ENCODE measurements at regions not wholly inside any gene's neighbourhood (a gene's known extent, or its start where the extent isn't known, plus 50 kb on each side); places are given as distances from the start of the nearest gene placed in this dataset.

DNA sequence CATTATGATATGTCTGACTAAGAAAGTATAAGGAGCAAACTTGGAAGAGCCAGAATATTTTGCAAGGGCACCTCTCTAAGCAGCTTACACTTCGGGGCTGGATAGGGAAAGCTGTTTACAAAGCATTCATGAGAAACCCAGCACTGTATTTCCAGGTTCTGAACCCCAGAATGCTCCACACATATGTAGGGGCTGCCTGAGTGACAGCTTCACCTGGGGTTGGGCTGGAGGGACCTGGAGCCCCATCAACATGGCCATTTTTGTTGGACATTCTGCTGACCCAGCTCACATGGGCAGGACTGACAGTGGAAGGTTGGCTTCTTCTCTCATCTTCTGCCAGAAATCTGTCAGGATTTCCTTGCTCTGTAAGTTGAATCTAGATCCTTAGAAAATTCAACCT lies 197.1 kb upstream of the SSTR4 start:
- DNase-seq (ENCODE audit: low read depth): no peak
- in situ Hi-C loops (cut with HindIII; ENCODE audit: low sequenced_read_pairs): no loop called here
- no peak overlapping the region for H3K4me3 ChIP-seq (ENCODE audit: low read depth, low read length)
- TF ChIP-seq, protein P1, sequence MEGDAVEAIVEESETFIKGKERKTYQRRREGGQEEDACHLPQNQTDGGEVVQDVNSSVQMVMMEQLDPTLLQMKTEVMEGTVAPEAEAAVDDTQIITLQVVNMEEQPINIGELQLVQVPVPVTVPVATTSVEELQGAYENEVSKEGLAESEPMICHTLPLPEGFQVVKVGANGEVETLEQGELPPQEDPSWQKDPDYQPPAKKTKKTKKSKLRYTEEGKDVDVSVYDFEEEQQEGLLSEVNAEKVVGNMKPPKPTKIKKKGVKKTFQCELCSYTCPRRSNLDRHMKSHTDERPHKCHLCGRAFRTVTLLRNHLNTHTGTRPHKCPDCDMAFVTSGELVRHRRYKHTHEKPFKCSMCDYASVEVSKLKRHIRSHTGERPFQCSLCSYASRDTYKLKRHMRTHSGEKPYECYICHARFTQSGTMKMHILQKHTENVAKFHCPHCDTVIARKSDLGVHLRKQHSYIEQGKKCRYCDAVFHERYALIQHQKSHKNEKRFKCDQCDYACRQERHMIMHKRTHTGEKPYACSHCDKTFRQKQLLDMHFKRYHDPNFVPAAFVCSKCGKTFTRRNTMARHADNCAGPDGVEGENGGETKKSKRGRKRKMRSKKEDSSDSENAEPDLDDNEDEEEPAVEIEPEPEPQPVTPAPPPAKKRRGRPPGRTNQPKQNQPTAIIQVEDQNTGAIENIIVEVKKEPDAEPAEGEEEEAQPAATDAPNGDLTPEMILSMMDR (IDR thresholded peaks at IDR 0.05; ENCODE audit: low read depth, low read length, missing control alignments): no peak

DNA sequence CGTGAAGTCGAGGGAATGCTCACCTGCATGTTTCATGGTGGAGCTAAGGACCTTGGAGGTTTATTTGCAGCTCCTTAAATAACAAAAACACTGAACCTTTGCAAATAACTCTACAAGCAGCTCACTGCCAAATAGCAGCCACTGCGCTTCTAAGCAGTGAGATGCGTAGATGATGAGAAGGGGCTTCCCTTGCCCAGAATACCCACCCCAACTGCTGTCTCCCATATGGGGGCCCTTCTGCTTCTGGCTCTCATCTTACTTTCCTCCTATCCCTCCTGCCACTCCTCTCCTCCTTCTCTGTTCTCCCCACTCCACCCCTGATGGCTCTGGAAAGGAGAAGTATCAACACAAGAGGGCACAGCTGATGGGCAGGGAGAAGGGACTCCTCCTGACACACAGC lies 193.3 kb upstream of the SSTR4 start:
- TF ChIP-seq, protein P1 (IDR thresholded peaks at IDR 0.05; ENCODE audit: low read depth, low read length, missing control alignments): no peak
- H3K4me3 ChIP-seq (ENCODE audit: low read depth, low read length): no peak overlapping the region
- in situ Hi-C loops (cut with HindIII; ENCODE audit: low sequenced_read_pairs): no loop called here
- no peak for DNase-seq (ENCODE audit: low read depth)

DNA sequence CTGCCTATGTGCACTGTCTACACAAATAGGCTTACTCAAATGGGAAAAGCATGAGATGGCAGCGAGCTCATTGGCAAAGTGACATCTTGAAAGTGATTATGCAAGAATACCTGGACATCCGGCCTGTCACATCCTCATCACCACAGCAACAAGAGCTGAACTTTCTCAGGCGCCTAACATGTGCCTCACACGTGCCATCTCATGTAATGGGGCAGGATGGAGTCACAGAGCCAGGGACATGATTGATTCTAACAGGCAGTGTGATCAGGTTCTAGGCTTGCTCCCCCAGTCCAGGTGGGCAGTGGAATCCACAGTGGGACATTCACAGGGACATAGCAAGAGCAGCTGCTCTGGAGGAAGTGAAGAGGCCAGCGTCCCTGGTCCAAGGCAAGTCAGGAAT lies 192.3 kb upstream of the SSTR4 start:
- no peak for DNase-seq (ENCODE audit: low read depth)
- no peak overlapping the region for H3K4me3 ChIP-seq (ENCODE audit: low read depth, low read length)
- in situ Hi-C loops (cut with HindIII; ENCODE audit: low sequenced_read_pairs): no loop called here
- TF ChIP-seq, protein P1 (IDR thresholded peaks at IDR 0.05; ENCODE audit: low read depth, low read length, missing control alignments): no peak

DNA sequence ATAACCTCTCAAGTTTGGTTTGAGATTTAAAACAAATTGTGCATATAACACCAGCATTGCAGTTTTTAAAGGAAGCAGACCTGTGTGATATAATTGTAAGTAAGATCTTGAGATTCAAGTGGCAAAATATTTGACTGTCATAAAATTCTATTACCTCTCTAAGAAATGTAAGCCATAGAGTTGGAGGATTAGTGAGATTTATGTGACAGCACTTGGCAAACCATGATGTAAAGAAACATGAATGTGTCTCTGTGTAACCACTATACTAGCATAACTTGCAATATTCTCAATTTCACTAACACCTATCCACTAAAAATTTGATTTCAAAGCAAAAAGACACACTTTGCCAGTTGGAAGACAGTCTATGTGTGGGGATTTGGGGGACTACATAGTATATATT lies 190.2 kb upstream of the SSTR4 start:
- no peak for DNase-seq (ENCODE audit: low read depth)
- TF ChIP-seq, protein P1 (IDR thresholded peaks at IDR 0.05; ENCODE audit: low read depth, low read length, missing control alignments): no peak
- H3K4me3 ChIP-seq (ENCODE audit: low read depth, low read length): no peak overlapping the region
- in situ Hi-C loops (cut with HindIII; ENCODE audit: low sequenced_read_pairs): no loop called here

DNA sequence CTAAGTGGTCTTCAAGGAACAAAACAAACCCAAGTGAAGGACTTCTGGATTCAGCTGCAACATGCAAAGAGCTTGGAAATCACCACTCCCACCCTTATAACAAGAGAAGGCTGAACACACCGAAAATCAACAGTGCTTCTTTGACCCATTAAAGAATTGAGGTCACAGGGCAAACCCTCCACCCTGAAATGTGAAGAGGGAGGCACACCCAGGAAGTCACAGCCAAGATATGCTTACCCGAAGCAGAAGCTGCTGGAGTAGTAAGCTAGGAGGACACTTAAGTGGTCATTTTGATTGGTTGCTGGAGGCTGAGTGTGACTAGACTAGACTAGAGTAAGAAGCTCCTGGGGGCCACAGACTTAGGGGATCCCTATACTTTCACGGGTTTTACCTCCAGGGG lies 188.2 kb upstream of the SSTR4 start:
- in situ Hi-C loops (cut with HindIII; ENCODE audit: low sequenced_read_pairs): no loop called here
- no peak for DNase-seq (ENCODE audit: low read depth)
- no peak overlapping the region for H3K4me3 ChIP-seq (ENCODE audit: low read depth, low read length)
- TF ChIP-seq, protein P1 (IDR thresholded peaks at IDR 0.05; ENCODE audit: low read depth, low read length, missing control alignments): no peak

DNA sequence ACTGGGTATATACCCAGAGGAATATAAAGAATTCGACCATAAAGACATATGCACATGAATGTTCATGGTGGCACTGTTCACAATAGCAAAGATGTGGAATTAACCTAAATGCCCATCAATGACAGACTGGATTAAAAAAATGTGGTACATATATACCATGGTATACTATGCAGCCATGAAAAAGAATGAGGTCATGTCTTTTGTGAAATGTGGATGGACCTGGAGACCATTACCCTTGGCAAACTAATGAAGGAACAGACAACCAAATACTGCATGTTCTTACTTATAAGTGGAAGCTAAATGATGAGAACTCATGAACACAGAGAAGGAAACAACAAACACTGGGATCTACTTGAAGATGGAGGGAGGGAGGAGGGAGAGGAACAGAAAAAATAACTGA lies 186.7 kb upstream of the SSTR4 start:
- H3K4me3 ChIP-seq (ENCODE audit: low read depth, low read length): no peak overlapping the region
- DNase-seq (ENCODE audit: low read depth): no peak
- in situ Hi-C loops (cut with HindIII; ENCODE audit: low sequenced_read_pairs): no loop called here
- TF ChIP-seq, protein P1 (IDR thresholded peaks at IDR 0.05; ENCODE audit: low read depth, low read length, missing control alignments): no peak
